Ishikawa (cell line): ENCODE measurements at regions not wholly inside any gene's neighbourhood (a gene's known extent, or its start where the extent isn't known, plus 50 kb on each side); places are given as distances from the start of the nearest gene placed in this dataset.

Experiments used
- CEBPB ChIP-seq: IDR thresholded peaks from 2 replicates; pipeline ENCODE4 v1.6.1; 2012
- CREB1 ChIP-seq: IDR thresholded peaks from 2 replicates; pipeline ENCODE4 v1.6.1; 2012; ENCODE audit warnings: low read depth
- EGR1 ChIP-seq: IDR thresholded peaks from 2 replicates; pipeline ENCODE4 v1.6.1; 2012
- EP300 ChIP-seq: IDR thresholded peaks from 2 replicates; pipeline ENCODE4 v1.6.1; 2012; ENCODE audit warnings: borderline replicate concordance
- FOXM1 ChIP-seq: IDR thresholded peaks from 2 replicates; pipeline ENCODE4 v1.6.1; 2012; ENCODE audit warnings: low read depth, borderline replicate concordance
- NFIC ChIP-seq: IDR thresholded peaks from 2 replicates; pipeline ENCODE4 v1.6.1; 2012
- RAD21 ChIP-seq: IDR thresholded peaks from 2 replicates; pipeline ENCODE4 v1.6.1; 2012; ENCODE audit warnings: low read depth
- TAF1 ChIP-seq: IDR thresholded peaks from 2 replicates; pipeline ENCODE4 v1.6.1; 2012; ENCODE audit warnings: low read depth, mild to moderate bottlenecking
- TCF12 ChIP-seq: IDR thresholded peaks from 2 replicates; pipeline ENCODE4 v1.6.1; 2012; ENCODE audit warnings: low read depth
- TEAD4 ChIP-seq: IDR thresholded peaks from 2 replicates; pipeline ENCODE4 v1.6.1; 2012
- YY1 ChIP-seq: IDR thresholded peaks from 2 replicates; pipeline ENCODE4 v1.6.1; 2012; ENCODE audit warnings: low read depth
- ZBTB7A ChIP-seq: IDR thresholded peaks from 2 replicates; pipeline ENCODE4 v1.6.1; 2012; ENCODE audit warnings: low read depth
- TF ChIP-seq, protein P1 (sequence below): IDR thresholded peaks from 2 replicates; pipeline ENCODE4 v1.6.1; 2012
- TF ChIP-seq, protein P2 (sequence below): IDR thresholded peaks from 2 replicates; pipeline ENCODE4 v1.6.1; 2012
- TF ChIP-seq, protein P3 (sequence below): IDR thresholded peaks from 2 replicates; pipeline ENCODE4 v1.6.1; 2012; ENCODE audit warnings: low read depth, mild to moderate bottlenecking

DNA sequence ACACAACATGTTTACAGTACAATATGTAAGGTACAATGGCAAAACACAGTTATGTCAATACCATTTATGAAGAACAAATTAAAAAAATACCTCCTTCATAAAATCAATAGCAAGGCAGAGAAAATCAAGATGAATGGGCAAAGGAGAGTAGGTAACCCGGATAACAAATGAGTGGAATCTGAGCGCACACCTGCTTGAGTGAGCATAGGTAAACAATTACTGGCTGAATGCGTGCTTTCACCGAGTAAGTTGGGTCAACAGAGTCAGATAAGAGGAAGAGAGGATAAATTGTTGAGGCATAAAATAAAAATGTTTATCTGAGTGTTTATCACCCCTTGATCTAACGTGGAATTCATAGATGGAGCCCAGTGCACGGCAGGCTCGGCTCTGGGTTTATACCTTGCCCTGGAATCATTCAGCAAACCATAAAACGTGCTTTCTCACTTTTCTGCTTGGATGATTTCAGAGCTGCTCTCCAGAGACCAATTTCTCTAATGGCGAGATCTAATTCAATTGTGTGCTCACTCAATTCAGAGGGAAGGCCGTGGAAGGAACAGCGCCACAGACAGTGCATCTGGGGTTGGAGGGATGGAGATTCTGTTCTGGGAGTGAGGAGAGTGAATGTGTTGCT is 224.8 kb upstream of the MAP3K7 start:
- TF ChIP-seq FOXM1 (no peak), TCF12 (no peak), TAF1 (no peak), YY1 (no peak), ZBTB7A (no peak), CREB1 (no peak), EGR1 (no peak), EP300 (no peak)
- TF ChIP-seq, protein P1, sequence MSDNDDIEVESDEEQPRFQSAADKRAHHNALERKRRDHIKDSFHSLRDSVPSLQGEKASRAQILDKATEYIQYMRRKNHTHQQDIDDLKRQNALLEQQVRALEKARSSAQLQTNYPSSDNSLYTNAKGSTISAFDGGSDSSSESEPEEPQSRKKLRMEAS: no peak
- TF ChIP-seq, protein P2, sequence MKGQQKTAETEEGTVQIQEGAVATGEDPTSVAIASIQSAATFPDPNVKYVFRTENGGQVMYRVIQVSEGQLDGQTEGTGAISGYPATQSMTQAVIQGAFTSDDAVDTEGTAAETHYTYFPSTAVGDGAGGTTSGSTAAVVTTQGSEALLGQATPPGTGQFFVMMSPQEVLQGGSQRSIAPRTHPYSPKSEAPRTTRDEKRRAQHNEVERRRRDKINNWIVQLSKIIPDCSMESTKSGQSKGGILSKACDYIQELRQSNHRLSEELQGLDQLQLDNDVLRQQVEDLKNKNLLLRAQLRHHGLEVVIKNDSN: no peak
- TF ChIP-seq, protein P3, sequence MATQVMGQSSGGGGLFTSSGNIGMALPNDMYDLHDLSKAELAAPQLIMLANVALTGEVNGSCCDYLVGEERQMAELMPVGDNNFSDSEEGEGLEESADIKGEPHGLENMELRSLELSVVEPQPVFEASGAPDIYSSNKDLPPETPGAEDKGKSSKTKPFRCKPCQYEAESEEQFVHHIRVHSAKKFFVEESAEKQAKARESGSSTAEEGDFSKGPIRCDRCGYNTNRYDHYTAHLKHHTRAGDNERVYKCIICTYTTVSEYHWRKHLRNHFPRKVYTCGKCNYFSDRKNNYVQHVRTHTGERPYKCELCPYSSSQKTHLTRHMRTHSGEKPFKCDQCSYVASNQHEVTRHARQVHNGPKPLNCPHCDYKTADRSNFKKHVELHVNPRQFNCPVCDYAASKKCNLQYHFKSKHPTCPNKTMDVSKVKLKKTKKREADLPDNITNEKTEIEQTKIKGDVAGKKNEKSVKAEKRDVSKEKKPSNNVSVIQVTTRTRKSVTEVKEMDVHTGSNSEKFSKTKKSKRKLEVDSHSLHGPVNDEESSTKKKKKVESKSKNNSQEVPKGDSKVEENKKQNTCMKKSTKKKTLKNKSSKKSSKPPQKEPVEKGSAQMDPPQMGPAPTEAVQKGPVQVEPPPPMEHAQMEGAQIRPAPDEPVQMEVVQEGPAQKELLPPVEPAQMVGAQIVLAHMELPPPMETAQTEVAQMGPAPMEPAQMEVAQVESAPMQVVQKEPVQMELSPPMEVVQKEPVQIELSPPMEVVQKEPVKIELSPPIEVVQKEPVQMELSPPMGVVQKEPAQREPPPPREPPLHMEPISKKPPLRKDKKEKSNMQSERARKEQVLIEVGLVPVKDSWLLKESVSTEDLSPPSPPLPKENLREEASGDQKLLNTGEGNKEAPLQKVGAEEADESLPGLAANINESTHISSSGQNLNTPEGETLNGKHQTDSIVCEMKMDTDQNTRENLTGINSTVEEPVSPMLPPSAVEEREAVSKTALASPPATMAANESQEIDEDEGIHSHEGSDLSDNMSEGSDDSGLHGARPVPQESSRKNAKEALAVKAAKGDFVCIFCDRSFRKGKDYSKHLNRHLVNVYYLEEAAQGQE: no peak

DNA sequence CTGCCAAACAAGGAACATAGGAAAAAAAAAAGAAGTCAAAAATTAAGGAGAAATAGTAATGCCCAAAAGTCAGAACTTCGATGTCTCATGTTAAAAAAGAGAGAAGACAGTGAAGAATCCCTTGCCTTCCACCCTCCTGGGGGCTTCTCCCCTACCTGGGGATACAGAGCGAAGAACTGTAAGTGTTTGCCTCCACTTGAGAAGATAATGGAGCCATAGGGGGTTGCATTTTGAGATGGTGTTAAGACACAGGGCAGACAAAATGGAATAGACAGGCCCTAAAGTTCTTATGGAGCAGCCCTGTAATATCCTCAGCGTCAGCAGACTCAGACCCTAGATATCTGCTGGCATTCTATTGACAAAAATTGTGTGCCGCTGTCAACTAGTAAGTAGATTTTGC is 222.2 kb upstream of the MAP3K7 start:
- TF ChIP-seq, protein P1: no peak
- TF ChIP-seq FOXM1: no peak
- TF ChIP-seq ZBTB7A: no peak
- TF ChIP-seq CEBPB: no peak
- no peak for TF ChIP-seq EP300
- TF ChIP-seq, protein P2: no peak
- TF ChIP-seq, protein P3: no peak
- no peak for TF ChIP-seq YY1
- TF ChIP-seq TCF12: no peak
- no peak for TF ChIP-seq NFIC

DNA sequence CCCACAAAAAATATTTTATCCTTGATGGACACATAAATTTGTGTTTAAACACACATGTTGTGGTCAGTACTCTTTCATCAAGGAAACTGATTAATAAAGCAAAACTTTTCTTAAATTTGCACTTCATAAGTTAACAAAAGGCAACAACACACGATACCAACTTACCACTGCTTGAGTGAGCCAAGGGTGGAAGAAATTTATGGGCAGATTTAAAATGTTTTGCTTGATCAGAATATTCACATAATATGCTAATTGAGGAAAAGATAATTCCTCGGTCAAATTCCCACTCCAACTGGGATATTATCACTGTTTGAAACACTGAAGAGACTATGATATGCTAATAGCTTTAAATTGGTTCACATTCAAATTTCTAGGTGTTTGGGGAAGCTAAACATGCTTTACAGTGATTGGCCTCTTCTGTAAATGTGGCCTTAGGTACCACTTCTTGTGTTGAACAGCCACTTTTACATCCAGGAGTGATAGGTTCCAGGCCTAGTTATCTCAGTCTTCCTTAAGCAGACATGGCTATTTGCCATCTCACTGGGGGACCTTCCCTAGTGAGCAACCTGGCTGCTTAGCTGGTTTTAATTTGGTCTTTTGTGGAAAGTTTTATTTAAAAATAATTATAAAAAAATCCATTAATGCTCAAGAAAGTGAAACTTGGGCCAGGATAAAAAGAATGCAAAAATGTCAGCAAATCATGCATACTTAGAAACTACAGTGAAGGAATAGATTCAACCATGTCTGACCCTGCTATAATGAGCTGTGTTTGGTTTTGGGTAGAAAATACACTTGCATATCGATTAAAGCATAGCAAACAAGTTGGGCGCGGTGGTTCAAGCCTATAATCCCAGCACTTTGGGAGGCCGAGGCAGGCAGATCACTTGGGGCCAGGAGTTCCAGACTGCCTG is 221.2 kb upstream of the MAP3K7 start:
- TF ChIP-seq TEAD4 (no peak), CREB1 (no peak), EGR1 (no peak), RAD21 (no peak), EP300 (no peak), TAF1 (no peak)
- TF ChIP-seq, protein P1: no peak
- TF ChIP-seq, protein P2: no peak

DNA sequence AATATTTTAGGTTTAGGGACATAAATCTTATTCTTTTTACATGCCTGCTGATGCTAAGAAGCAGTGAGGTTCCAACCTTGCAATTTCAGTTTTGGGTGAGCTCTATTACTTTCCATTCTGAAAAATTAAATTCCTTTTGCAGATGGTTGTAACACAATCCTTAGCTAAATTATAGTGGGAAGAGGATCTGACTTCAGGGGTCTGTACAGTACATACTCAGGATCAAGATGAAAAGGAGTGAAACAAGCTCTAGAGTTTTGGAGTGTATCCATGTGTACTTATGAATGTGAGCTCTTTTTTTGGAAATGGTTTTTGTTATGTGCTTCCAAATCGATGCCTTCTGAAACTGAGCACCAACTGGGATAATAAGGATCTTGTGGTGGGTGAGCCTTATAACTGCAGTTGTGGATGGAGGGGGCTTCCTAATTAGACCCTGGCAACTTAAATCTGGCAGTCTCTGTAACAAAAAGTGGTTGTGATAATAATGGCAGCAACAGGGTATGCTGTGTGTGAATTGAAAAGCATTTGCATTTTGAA is 218.8 kb upstream of the MAP3K7 start:
- TF ChIP-seq FOXM1: no peak
- TF ChIP-seq, protein P2: no peak
- TF ChIP-seq YY1: no peak
- TF ChIP-seq RAD21: no peak
- no peak for TF ChIP-seq TCF12
- no peak for TF ChIP-seq EGR1
- TF ChIP-seq, protein P1: no peak
- TF ChIP-seq TAF1: no peak
- TF ChIP-seq ZBTB7A: no peak
- TF ChIP-seq TEAD4: no peak
- TF ChIP-seq EP300: no peak
- no peak for TF ChIP-seq CREB1
- TF ChIP-seq NFIC: no peak
- TF ChIP-seq CEBPB: no peak
- TF ChIP-seq, protein P3: no peak
